ENCODE measurements at regions not wholly inside any gene's neighbourhood (a gene's known extent, or its start where the extent isn't known, plus 50 kb on each side); places are given as distances from the start of the nearest gene placed in this dataset.
"Not testable (repeated sequence)": the region's sequence is repeated elsewhere in the genome, so short reads cannot be mapped to it uniquely, and the experiment has no call there.

DNA sequence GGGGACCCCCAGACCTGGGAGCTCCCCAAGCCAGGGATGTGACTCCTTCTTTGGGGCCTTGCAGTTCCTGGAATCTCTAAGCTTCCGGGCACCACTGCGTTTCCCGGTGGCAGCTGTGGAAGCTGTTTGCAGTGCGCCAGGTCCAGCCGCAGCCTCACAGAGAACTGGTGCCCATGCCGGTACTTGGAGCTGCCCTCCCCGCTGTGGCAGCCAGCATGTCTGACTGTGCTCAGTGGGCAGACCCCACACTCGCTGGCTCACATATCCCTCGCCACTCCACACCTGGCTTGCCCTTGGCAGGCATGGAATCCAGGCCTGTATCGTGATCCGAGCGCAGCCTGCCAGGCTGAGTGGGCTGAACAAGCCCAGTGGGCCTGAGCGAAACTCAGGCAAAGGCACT, 753.2 kb upstream of the PCDH20 start:
- no peaks in the 10 kb centered on the region for H3K9me2 ChIP-seq (replicated peaks; ENCODE audit: insufficient read depth, low read length)
- no peaks in the 10 kb centered on the region for H4K20me1 ChIP-seq (ENCODE audit: insufficient read depth, low read length)
- H3K9me3 ChIP-seq (replicated peaks; ENCODE audit: insufficient read depth, low read length), result no peaks in the 10 kb centered on the region
- DNase-seq, result no peak
- no peak overlapping the region for H2AFZ ChIP-seq (ENCODE audit: low read length)
- H3F3A ChIP-seq (ENCODE audit: insufficient read depth, low read length), result no peaks in the 10 kb centered on the region
- H3K79me2 ChIP-seq (ENCODE audit: low read length), result no peaks in the 10 kb centered on the region
- H3K4me2 ChIP-seq (ENCODE audit: low read depth, low read length), result no peak overlapping the region
- H3K27me3 ChIP-seq (replicated peaks; ENCODE audit: insufficient read depth, low read length), result no peaks in the 10 kb centered on the region
- no peak overlapping the region for H3K4me3 ChIP-seq (ENCODE audit: low read length)
- no peaks in the 10 kb centered on the region for H3K36me3 ChIP-seq (replicated peaks; ENCODE audit: insufficient read depth, low read length)
- TF ChIP-seq EZH2 (optimal IDR thresholded peaks at IDR 0.05; ENCODE audit: low read depth, low read length) (no peak), EZH2phosphoT487 (IDR thresholded peaks at IDR 0.05; ENCODE audit: low read length) (no peak)
- TF ChIP-seq, protein P1, sequence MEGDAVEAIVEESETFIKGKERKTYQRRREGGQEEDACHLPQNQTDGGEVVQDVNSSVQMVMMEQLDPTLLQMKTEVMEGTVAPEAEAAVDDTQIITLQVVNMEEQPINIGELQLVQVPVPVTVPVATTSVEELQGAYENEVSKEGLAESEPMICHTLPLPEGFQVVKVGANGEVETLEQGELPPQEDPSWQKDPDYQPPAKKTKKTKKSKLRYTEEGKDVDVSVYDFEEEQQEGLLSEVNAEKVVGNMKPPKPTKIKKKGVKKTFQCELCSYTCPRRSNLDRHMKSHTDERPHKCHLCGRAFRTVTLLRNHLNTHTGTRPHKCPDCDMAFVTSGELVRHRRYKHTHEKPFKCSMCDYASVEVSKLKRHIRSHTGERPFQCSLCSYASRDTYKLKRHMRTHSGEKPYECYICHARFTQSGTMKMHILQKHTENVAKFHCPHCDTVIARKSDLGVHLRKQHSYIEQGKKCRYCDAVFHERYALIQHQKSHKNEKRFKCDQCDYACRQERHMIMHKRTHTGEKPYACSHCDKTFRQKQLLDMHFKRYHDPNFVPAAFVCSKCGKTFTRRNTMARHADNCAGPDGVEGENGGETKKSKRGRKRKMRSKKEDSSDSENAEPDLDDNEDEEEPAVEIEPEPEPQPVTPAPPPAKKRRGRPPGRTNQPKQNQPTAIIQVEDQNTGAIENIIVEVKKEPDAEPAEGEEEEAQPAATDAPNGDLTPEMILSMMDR (IDR thresholded peaks at IDR 0.05; ENCODE audit: low read length), result no peak
- no peaks in the 10 kb centered on the region for H3K4me1 ChIP-seq (ENCODE audit: low read length)
- H3K27ac ChIP-seq (ENCODE audit: low read length), result no peak overlapping the region
- H3K9ac ChIP-seq (ENCODE audit: low read length), result no peak overlapping the region

DNA sequence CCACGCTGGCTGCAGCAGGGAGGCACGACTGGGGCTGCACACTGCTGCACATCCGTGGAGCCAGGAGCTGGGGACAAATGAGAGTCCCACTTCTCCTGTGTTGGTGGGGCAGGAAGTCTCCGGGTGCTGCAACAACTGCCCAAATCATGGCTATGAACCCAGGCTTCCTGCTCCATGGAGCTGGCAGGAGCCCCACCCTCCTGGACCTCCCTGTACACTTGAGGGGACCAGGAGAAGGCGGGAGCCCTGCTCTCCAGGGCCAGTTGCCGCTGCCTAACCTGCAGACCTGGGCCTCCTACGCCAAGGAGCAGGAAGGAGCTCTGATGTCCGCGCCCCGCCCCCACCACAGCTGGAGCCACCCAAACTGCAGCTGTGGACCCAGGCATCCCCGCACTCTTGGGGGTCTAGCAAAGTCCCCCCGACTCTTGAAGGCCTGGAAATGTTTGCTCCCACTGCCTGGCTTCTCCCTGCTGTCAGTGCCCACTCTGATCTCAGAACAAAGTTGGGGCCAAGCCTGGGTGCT, 752.1 kb upstream of the PCDH20 start:
- H3K36me3 ChIP-seq (replicated peaks; ENCODE audit: insufficient read depth, low read length), result no peaks in the 10 kb centered on the region
- no peaks in the 10 kb centered on the region for H3F3A ChIP-seq (ENCODE audit: insufficient read depth, low read length)
- no peak overlapping the region for H3K9ac ChIP-seq (ENCODE audit: low read length)
- no peak for DNase-seq
- H3K27ac ChIP-seq (ENCODE audit: low read length), result no peak overlapping the region
- no peaks in the 10 kb centered on the region for H3K9me2 ChIP-seq (replicated peaks; ENCODE audit: insufficient read depth, low read length)
- H3K4me2 ChIP-seq (ENCODE audit: low read depth, low read length), result no peak overlapping the region
- H3K9me3 ChIP-seq (replicated peaks; ENCODE audit: insufficient read depth, low read length), result no peaks in the 10 kb centered on the region
- H2AFZ ChIP-seq (ENCODE audit: low read length), result no peak overlapping the region
- no peak for TF ChIP-seq EZH2 (optimal IDR thresholded peaks at IDR 0.05; ENCODE audit: low read depth, low read length)
- no peaks in the 10 kb centered on the region for H3K4me1 ChIP-seq (ENCODE audit: low read length)
- no peaks in the 10 kb centered on the region for H3K79me2 ChIP-seq (ENCODE audit: low read length)
- H3K27me3 ChIP-seq (replicated peaks; ENCODE audit: insufficient read depth, low read length), result no peaks in the 10 kb centered on the region
- no peak overlapping the region for H3K4me3 ChIP-seq (ENCODE audit: low read length)
- H4K20me1 ChIP-seq (ENCODE audit: insufficient read depth, low read length), result no peaks in the 10 kb centered on the region

DNA sequence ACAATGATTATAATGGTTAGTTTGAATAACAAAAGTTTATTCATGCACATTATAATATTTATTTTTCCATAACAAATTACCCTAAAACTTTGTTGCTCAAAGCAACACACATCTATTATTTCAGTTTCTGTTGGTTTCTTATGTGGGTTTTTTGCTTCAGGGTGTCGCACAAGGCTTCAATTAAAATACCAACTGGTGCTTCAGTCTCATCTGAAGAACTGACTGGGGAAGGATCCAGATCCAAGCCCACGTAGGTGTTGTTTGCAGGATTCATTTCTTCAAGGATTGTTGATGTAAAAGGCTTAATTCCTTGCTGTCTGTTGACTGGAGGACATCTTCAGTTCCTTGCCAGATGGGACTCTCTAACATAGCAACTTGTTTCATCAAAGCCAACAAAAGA, 747.2 kb upstream of the PCDH20 start:
- no peak overlapping the region for H3K4me2 ChIP-seq (ENCODE audit: low read depth, low read length)
- H3K27me3 ChIP-seq (replicated peaks; ENCODE audit: insufficient read depth, low read length), result no peaks in the 10 kb centered on the region
- no peak overlapping the region for H3K27ac ChIP-seq (ENCODE audit: low read length)
- no peaks in the 10 kb centered on the region for H3K9me3 ChIP-seq (replicated peaks; ENCODE audit: insufficient read depth, low read length)
- no peaks in the 10 kb centered on the region for H3K9me2 ChIP-seq (replicated peaks; ENCODE audit: insufficient read depth, low read length)
- H3K9ac ChIP-seq (ENCODE audit: low read length), result no peak overlapping the region
- TF ChIP-seq EZH2 (optimal IDR thresholded peaks at IDR 0.05; ENCODE audit: low read depth, low read length), result no peak
- TF ChIP-seq, protein P1 (IDR thresholded peaks at IDR 0.05; ENCODE audit: low read length), result no peak
- TF ChIP-seq EZH2phosphoT487 (IDR thresholded peaks at IDR 0.05; ENCODE audit: low read length), result no peak
- no peak for DNase-seq
- no peaks in the 10 kb centered on the region for H3F3A ChIP-seq (ENCODE audit: insufficient read depth, low read length)
- no peaks in the 10 kb centered on the region for H3K4me1 ChIP-seq (ENCODE audit: low read length)
- no peaks in the 10 kb centered on the region for H4K20me1 ChIP-seq (ENCODE audit: insufficient read depth, low read length)
- no peak overlapping the region for H3K4me3 ChIP-seq (ENCODE audit: low read length)
- no peak overlapping the region for H2AFZ ChIP-seq (ENCODE audit: low read length)
- no peaks in the 10 kb centered on the region for H3K36me3 ChIP-seq (replicated peaks; ENCODE audit: insufficient read depth, low read length)
- no peaks in the 10 kb centered on the region for H3K79me2 ChIP-seq (ENCODE audit: low read length)

DNA sequence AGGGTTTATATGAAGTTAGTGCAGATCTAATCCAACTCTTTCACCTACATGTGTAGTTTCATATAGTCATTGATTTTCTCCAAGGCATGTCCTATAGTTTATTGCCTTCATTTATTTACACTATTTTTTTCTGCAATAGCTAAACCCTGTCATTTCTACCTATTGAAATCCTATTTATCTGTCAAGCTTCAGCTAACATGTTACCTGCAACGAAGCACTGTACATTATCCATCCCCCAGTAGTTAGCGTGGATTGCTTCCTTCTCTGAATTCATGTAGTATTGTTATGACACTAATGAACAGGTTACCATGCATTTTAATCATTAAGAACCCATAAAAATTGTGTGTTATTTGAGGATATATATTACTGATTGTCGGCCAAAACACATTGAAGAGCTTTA, 742.9 kb upstream of the PCDH20 start:
- H3K4me2 ChIP-seq (ENCODE audit: low read depth, low read length), result no peak overlapping the region
- no peak overlapping the region for H3K27ac ChIP-seq (ENCODE audit: low read length)
- no peaks in the 10 kb centered on the region for H3K36me3 ChIP-seq (replicated peaks; ENCODE audit: insufficient read depth, low read length)
- no peaks in the 10 kb centered on the region for H3F3A ChIP-seq (ENCODE audit: insufficient read depth, low read length)
- no peak overlapping the region for H2AFZ ChIP-seq (ENCODE audit: low read length)
- DNase-seq, result no peak
- H3K4me3 ChIP-seq (ENCODE audit: low read length), result no peak overlapping the region
- no peaks in the 10 kb centered on the region for H3K79me2 ChIP-seq (ENCODE audit: low read length)
- H3K9me2 ChIP-seq (replicated peaks; ENCODE audit: insufficient read depth, low read length), result no peaks in the 10 kb centered on the region
- H3K4me1 ChIP-seq (ENCODE audit: low read length), result no peaks in the 10 kb centered on the region
- TF ChIP-seq, protein P1 (IDR thresholded peaks at IDR 0.05; ENCODE audit: low read length), result no peak
- TF ChIP-seq EZH2phosphoT487 (IDR thresholded peaks at IDR 0.05; ENCODE audit: low read length) (no peak), EZH2 (optimal IDR thresholded peaks at IDR 0.05; ENCODE audit: low read depth, low read length) (no peak)
- no peaks in the 10 kb centered on the region for H3K27me3 ChIP-seq (replicated peaks; ENCODE audit: insufficient read depth, low read length)
- no peaks in the 10 kb centered on the region for H4K20me1 ChIP-seq (ENCODE audit: insufficient read depth, low read length)
- H3K9me3 ChIP-seq (replicated peaks; ENCODE audit: insufficient read depth, low read length), result no peaks in the 10 kb centered on the region
- no peak overlapping the region for H3K9ac ChIP-seq (ENCODE audit: low read length)

DNA sequence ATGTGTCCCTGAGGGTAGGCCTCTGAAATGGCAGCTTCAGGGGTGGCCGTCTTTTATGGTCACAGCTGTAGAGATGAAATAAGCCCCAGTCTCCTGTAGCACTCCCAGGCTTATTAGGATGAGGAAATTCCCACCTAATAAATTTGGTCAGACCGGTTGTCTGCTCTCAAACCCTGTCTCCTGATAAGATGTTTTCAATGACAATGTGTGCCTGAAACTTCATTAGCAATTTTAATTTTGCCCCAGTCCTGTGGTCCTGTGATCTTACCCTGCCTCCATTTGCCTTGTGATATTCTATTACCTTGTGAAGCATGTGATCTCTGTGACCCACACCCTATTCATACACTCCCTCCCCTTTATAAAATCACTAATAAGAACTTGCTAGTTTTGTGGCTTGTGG, 736.1 kb upstream of the PCDH20 start:
- not testable (repeated sequence) for H3K27me3 ChIP-seq (replicated peaks; ENCODE audit: insufficient read depth, low read length); H3K36me3 ChIP-seq (replicated peaks; ENCODE audit: insufficient read depth, low read length)

More for the DNA sequence above, 736.1 kb upstream of the PCDH20 start:
- not testable (repeated sequence) for H3K9me2 ChIP-seq (replicated peaks; ENCODE audit: insufficient read depth, low read length); H3K4me2 ChIP-seq (ENCODE audit: low read depth, low read length); H4K20me1 ChIP-seq (ENCODE audit: insufficient read depth, low read length); H3K9me3 ChIP-seq (replicated peaks; ENCODE audit: insufficient read depth, low read length); H3K27ac ChIP-seq (ENCODE audit: low read length); DNase-seq; H3F3A ChIP-seq (ENCODE audit: insufficient read depth, low read length); H3K4me3 ChIP-seq (ENCODE audit: low read length); H3K79me2 ChIP-seq (ENCODE audit: low read length); H3K9ac ChIP-seq (ENCODE audit: low read length); H3K4me1 ChIP-seq (ENCODE audit: low read length); H2AFZ ChIP-seq (ENCODE audit: low read length)

All from MM.1S (cell line).